Heart left ventricle (tissue), 16 donors: ENCODE measurements at regions not wholly inside any gene's neighbourhood (a gene's known extent, or its start where the extent isn't known, plus 50 kb on each side); places are given as distances from the start of the nearest gene placed in this dataset.

Experiments
- ATAC-seq, 4 donors: fragments of 200-7000 bp; cut with Tn5 transposase; one replicate each; pipeline ENCODE4 v1.9.1; 2020 to 2022; ENCODE audit warnings: moderate library complexity in 4 of 4, mild to moderate bottlenecking in 3 of 4, moderate number of reproducible peaks in 1 of 4
- DNase-seq, 5 donors: peaks; one replicate each; pipeline ENCODE4 v3.0.0-alpha.2; 2020
- H3K27ac ChIP-seq, 12 donors: fragments of 200-600 bp; sonication (generic) in 4 of 12; one replicate each; pipeline versions ENCODE4 v1.5.0 to v1.8.0; 2016 to 2022; ENCODE audit warnings: mild to moderate bottlenecking in 2 of 12
- H3K27me3 ChIP-seq, 9 donors: fragments of 200-600 bp; sonication (generic) in 2 of 9; one replicate each; pipeline versions ENCODE4 v1.5.1 to v1.8.0; 2016 to 2022; ENCODE audit warnings: mild to moderate bottlenecking in 3 of 9
- H3K36me3 ChIP-seq, 9 donors: fragments of 200-600 bp; sonication (generic) in 2 of 9; one replicate each; pipeline versions ENCODE4 v1.5.0 to v1.8.0; 2018 to 2022; ENCODE audit warnings: mild to moderate bottlenecking in 2 of 9
- H3K4me1 ChIP-seq, 12 donors: fragments of 200-600 bp; sonication (generic) in 4 of 12; one replicate each; pipeline versions ENCODE4 v1.5.0 to v1.8.0; 2016 to 2022; ENCODE audit warnings: mild to moderate bottlenecking in 3 of 12
- H3K4me3 ChIP-seq, 12 donors: fragments of 200-600 bp; sonication (generic) in 4 of 12; one replicate each; pipeline versions ENCODE4 v1.5.0 to v1.8.0; 2017 to 2022; ENCODE audit warnings: mild to moderate bottlenecking in 9 of 12, moderate library complexity in 4 of 12
- H3K9me3 ChIP-seq, 12 donors: fragments of 200-600 bp; sonication (generic) in 4 of 12; one replicate each; pipeline versions ENCODE4 v1.5.0 to v1.8.0; 2016 to 2022; ENCODE audit warnings: mild to moderate bottlenecking in 1 of 12
- POLR2A ChIP-seq, 2 donors: fragments of 450-650 bp; IDR thresholded peaks; one replicate each; pipeline ENCODE4 v1.6.1; 2017; ENCODE audit warnings: antibody characterized with exemption in 2 of 2, mild to moderate bottlenecking in 2 of 2, moderate library complexity in 2 of 2
- WGBS, 4 donors: extraction: QIAGEN DNeasy Blood & Tissue Kit in 2 of 4; methylation state at CpG; one replicate each; pipeline versions ENCODE4 v1.1.5 to v1.1.7; 2013 to 2018; 5-methylcytosine and 5-hydroxymethylcytosine counted together
- intact Hi-C, 10 donors: fragments of 100-400 bp; cut with DNase I; formaldehyde crosslinking; loops; one replicate each; pipeline versions ENCODE4 v1.11.1 to v1.14.2; 2022
- TF ChIP-seq, protein P1 (sequence below), 12 donors: fragments of 200-600 bp; sonication (generic) in 4 of 12; IDR thresholded peaks; one replicate each; pipeline versions ENCODE4 v1.5.0 to v1.8.0; 2018 to 2022; ENCODE audit warnings: antibody characterized with exemption in 12 of 12, mild to moderate bottlenecking in 5 of 12
- donor health status: ischemic (EF 13 %, LVEDD 7.1; RV severe dilation, severe dysfunction).
- donor health status: healthy with polysubstance abuse.
- donor health status: DM: no; HTN: yes; CAD: no.
- donor health status: DM: no; HTN: no; CAD: no.
- donor health status: ischemic (EF 25% LVEDD 6.9; RV normal size, moderate dysfunction).
- donor health status: ischemic (EF 25% LVEDD 5.7; RV mildly dilated, moderate dysfunction).
- donor health status: healthy.
- donor health status: DM: yes; HTN: yes; CAD: no.
- donor health status: ischemic (EF 35%, LVEDD 5.7; RV mildly dilated, moderate dysfunction).
- donor health status: nonischemic (EF 11% LVEDD 7.7; RV severe dilation, severe dysfunction).
- donor health status: DM: yes; HTN: yes; CAD: no.
- donor health status: PGD.
- donor health status: ischemic (EF 29% LVEDD 5.4; RV normal size, mild dysfunction).
- donor health status: nonischemic (EF 23%, LVEDD 6.1; RV moderate dilation, normal function).

DNA sequence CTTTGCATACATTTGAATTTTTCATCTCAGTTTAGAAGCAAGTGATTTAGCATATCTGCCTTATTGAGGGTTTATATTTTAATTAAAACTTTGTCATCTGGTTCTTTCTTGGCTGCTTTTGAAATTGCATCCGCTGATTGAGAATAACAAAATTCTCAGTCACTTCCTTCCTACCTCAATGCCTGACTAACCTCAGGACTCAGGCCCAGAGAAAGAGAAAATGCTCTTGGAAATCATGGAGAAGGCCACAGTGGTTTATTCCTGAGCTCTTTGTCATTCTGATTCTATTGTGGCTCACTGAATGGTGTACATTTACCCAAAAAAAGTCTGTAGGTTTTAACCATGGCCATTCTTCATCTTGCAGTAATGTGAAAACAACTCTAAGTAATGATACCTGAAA is 533.9 kb downstream of the TBL1XR1 start:
- H3K27me3 ChIP-seq = no peaks in the 10 kb centered on the region
- TF ChIP-seq, protein P1, sequence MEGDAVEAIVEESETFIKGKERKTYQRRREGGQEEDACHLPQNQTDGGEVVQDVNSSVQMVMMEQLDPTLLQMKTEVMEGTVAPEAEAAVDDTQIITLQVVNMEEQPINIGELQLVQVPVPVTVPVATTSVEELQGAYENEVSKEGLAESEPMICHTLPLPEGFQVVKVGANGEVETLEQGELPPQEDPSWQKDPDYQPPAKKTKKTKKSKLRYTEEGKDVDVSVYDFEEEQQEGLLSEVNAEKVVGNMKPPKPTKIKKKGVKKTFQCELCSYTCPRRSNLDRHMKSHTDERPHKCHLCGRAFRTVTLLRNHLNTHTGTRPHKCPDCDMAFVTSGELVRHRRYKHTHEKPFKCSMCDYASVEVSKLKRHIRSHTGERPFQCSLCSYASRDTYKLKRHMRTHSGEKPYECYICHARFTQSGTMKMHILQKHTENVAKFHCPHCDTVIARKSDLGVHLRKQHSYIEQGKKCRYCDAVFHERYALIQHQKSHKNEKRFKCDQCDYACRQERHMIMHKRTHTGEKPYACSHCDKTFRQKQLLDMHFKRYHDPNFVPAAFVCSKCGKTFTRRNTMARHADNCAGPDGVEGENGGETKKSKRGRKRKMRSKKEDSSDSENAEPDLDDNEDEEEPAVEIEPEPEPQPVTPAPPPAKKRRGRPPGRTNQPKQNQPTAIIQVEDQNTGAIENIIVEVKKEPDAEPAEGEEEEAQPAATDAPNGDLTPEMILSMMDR (IDR thresholded peaks at IDR 0.05) = no peak
- TF ChIP-seq POLR2A (IDR thresholded peaks at IDR 0.05) = no peak
- peaks cover 0 to 5% (median 0%) of the 10 kb centered on the region in 12 donors for H3K9me3 ChIP-seq
- no peaks in the 10 kb centered on the region for H3K36me3 ChIP-seq
- peaks cover 0 to 14% (median 0%) of the 10 kb centered on the region in 12 donors for H3K4me1 ChIP-seq
- intact Hi-C loops = no loop called here
- no peak for DNase-seq
- WGBS, 4 donors = 55 to 65% (median 59%) methylated on average over 1 of the region's 1 CpG
- no peak overlapping the region for H3K27ac ChIP-seq
- no peak for ATAC-seq
- H3K4me3 ChIP-seq = no peak overlapping the region

DNA sequence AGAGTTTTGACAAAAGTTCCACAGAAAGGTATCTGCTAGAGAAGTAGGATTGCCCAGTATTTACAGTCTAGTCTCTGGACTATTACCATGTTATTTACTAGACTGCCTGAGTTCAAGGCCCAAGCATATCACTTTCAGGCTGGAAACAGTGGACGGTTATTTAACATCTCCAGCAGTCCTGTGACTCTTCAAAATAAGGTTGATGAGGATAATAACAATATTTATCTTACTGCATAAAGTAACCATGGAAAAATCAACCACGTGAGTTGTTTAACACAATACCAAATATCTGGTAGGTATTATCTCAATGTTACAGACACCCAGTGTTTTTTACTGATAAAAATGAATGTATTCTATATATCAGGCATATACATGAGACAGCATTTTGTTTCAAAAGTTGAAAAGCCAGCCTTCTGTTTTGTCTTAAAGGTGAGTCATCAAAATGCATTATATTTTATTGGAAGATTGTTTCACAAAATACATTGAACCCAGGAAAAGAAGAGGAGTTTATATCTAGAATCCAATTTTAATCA is 535.8 kb downstream of the TBL1XR1 start:
- no peak for DNase-seq
- no peak for ATAC-seq
- no peaks in the 10 kb centered on the region for H3K36me3 ChIP-seq
- intact Hi-C loops = no loop called here
- TF ChIP-seq POLR2A (IDR thresholded peaks at IDR 0.05) = no peak
- TF ChIP-seq, protein P1 (IDR thresholded peaks at IDR 0.05) = no peak
- H3K9me3 ChIP-seq = no peaks in the 10 kb centered on the region
- no peak overlapping the region for H3K27ac ChIP-seq
- no peaks in the 10 kb centered on the region for H3K27me3 ChIP-seq
- H3K4me3 ChIP-seq = no peak overlapping the region
- H3K4me1 ChIP-seq = peaks cover 0 to 14% (median 0%) of the 10 kb centered on the region in 12 donors
- 91 to 93% (median 92%) methylated on average over 2 of the region's 2 CpGs for WGBS, 4 donors

DNA sequence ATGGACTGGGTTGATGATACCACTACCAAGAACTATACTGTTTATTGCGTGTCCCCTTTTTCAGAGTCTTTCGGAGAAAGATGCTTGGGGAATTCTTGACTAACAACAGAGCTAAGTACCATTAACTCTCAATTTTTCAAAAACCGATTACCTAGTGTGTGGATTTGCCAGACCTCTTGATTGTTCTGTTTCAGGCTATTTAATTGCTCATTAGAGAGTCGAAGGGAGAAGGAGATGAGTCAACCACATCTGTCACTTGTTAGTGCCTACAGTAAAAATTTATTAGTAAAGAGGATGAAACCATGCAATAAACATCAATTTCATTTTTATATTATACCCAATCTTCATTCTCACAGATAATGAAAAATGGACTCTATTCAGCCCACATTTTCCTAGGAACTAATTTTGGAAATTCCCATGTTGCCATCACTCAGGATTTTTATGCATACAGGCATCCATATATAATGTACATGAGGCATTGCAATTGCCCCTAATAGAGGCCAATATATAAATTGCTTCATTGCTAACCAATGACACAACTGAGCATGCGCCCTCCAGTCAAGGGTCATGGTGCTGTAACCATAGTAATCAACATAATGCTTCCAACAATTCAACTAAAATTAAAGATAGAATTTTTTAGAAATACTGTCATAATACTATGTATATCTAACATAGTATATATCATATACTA is 541.7 kb downstream of the TBL1XR1 start:
- DNase-seq = no peak
- no peaks in the 10 kb centered on the region for H3K9me3 ChIP-seq
- ATAC-seq = no peak
- H3K4me1 ChIP-seq = no peaks in the 10 kb centered on the region
- TF ChIP-seq POLR2A (IDR thresholded peaks at IDR 0.05) = no peak
- TF ChIP-seq, protein P1 (IDR thresholded peaks at IDR 0.05) = no peak
- intact Hi-C loops = no loop called here
- no peaks in the 10 kb centered on the region for H3K27me3 ChIP-seq
- H3K4me3 ChIP-seq = no peak overlapping the region
- H3K27ac ChIP-seq = no peak overlapping the region
- no peaks in the 10 kb centered on the region for H3K36me3 ChIP-seq
- WGBS, 4 donors = 71 to 83% (median 74%) methylated on average over 5 of the region's 5 CpGs

DNA sequence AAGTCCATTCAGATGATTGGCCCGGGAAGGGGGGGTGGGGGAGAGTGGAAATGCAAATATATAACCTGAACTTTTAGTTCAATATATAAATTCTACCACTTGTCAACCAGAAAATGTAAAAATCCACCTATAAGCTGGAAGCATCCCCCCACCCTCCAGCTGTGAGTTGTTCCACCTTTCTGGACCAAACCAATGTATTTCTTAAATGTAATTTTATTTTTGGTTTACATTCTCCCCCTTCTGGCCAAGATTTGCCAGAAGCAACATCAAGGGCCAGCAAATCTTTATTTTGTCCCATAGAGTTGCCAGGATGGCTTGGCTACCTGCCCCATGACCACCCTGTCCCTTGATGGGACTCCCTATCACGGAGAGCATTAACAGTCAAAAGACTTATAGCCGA is 545.7 kb downstream of the TBL1XR1 start:
- intact Hi-C loops = no loop called here
- H3K4me3 ChIP-seq = no peak overlapping the region
- H3K36me3 ChIP-seq = no peaks in the 10 kb centered on the region
- H3K4me1 ChIP-seq = no peaks in the 10 kb centered on the region
- 87 to 91% (median 89%) methylated on average over 3 of the region's 3 CpGs for WGBS, 4 donors
- no peaks in the 10 kb centered on the region for H3K9me3 ChIP-seq
- TF ChIP-seq POLR2A (IDR thresholded peaks at IDR 0.05) = no peak
- TF ChIP-seq, protein P1 (IDR thresholded peaks at IDR 0.05) = no peak
- H3K27me3 ChIP-seq = no peaks in the 10 kb centered on the region
- no peak overlapping the region for H3K27ac ChIP-seq
- DNase-seq (no peak), ATAC-seq (no peak)
